Activated T-helper 1 cell treated with anti-CD3 and anti-CD28 coated beads, Interleukin-12 subunit alpha, Interleukin-12 subunit beta, Interleukin-2, Interleukin-4 antibody, amounts not matched to agents 30 ng/mL and 10 ng/mL and 1 ng/mL, durations not matched to agents 14 hours and 24 hours and 36 hours (primary cell): ENCODE measurements at regions not wholly inside any gene's neighbourhood (a gene's known extent, or its start where the extent isn't known, plus 50 kb on each side); places are given as distances from the start of the nearest gene placed in this dataset.

Experiments used
- DNase-seq: peaks from one replicate; pipeline ENCODE4 v3.0.0; 2021; ENCODE audit warnings: low spot score
- H3K27ac Mint-ChIP-seq: one replicate; pipeline ENCODE4 v1.8.0; 2021; ENCODE audit warnings: mild to moderate bottlenecking, mixed read lengths
- H3K27me3 Mint-ChIP-seq: one replicate; pipeline ENCODE4 v1.8.0; 2022; ENCODE audit warnings: mild to moderate bottlenecking, moderate library complexity, mixed read lengths; ENCODE audit not compliant: insufficient read depth
- H3K36me3 Mint-ChIP-seq: one replicate; pipeline ENCODE4 v1.8.0; 2021; ENCODE audit warnings: low read depth, mixed read lengths
- H3K4me1 Mint-ChIP-seq: one replicate; pipeline ENCODE4 v1.8.0; 2021; ENCODE audit warnings: low read depth, mixed read lengths
- H3K4me3 Mint-ChIP-seq: one replicate; pipeline ENCODE4 v1.8.0; 2021; ENCODE audit warnings: mild to moderate bottlenecking, moderate library complexity, mixed read lengths
- H3K9me3 Mint-ChIP-seq: one replicate; pipeline ENCODE4 v1.8.0; 2021; ENCODE audit warnings: mixed read lengths
- intact Hi-C: fragments of 100-400 bp; cut with micrococcal nuclease; formaldehyde crosslinking; loops from one replicate; pipeline ENCODE4 v1.15.1; 2024

DNA sequence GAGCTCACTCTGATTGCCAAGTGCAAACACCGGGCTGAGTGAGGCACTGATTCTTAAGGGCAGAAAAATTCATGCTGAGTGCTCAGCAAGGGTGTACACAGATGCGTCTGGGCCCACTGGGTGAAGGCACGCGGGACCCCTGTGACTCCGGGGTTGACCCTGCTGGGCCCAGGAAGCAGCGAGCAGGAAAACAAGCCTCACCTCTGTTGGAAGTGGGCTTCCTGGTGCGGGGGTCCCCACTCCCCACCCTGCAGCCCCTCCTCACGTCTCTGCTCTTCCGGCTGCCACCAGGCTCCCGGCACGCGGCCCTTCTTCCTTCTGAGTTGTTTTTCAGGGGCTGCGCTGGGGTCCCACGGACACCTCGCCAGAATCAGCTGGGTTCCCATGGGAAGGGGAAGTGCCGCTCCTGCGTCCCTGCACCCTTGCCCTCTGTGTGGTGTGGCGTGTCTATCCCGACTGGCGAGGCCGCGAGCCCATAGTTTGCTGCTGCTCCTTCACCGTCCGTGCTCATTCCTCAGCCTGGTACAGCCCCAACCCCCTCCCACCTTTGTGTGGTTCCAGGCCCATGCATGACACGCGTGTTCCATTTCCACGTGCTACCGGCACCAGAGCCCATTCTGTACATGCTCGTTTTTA lies 80.6 kb upstream of the BHLHE23 start:
- no peaks in the 10 kb centered on the region for H3K4me1 Mint-ChIP-seq
- H3K36me3 Mint-ChIP-seq: no peaks in the 10 kb centered on the region
- peak overlapping the region; percentile 18 for H3K27ac Mint-ChIP-seq
- H3K9me3 Mint-ChIP-seq: no peaks in the 10 kb centered on the region
- intact Hi-C loops: no loop called here
- DNase-seq: no peak
- H3K4me3 Mint-ChIP-seq: no peak overlapping the region
- H3K27me3 Mint-ChIP-seq: peaks cover 2% of the 10 kb centered on the region

GRCh38 chr20:63086421-63087235 lies 79.9 kb upstream of the BHLHE23 start:
- Mint-ChIP-seq H3K4me1 (no peaks in the 10 kb centered on the region), H3K4me3 (no peak overlapping the region), H3K36me3 (no peaks in the 10 kb centered on the region), H3K9me3 (no peaks in the 10 kb centered on the region), H3K27ac (no peak overlapping the region), H3K27me3 (peaks cover 2% of the 10 kb centered on the region)
- intact Hi-C loops: no loop called here
- DNase-seq: no peak

- no peak overlapping the region for H3K27ac Mint-ChIP-seq
- H3K9me3 Mint-ChIP-seq: no peaks in the 10 kb centered on the region
- intact Hi-C loops: no loop called here
- no peak for DNase-seq
- H3K36me3 Mint-ChIP-seq: no peaks in the 10 kb centered on the region
- no peak overlapping the region for H3K4me3 Mint-ChIP-seq
- H3K27me3 Mint-ChIP-seq: peaks cover 2% of the 10 kb centered on the region
- no peaks in the 10 kb centered on the region for H3K4me1 Mint-ChIP-seq
Measured at GRCh38 chr20:63085151-63085861, 78.5 kb upstream of the BHLHE23 start.

- intact Hi-C loops: no loop called here
- DNase-seq: no peak
- Mint-ChIP-seq H3K36me3 (no peaks in the 10 kb centered on the region), H3K27me3 (peaks cover 2% of the 10 kb centered on the region), H3K4me1 (no peaks in the 10 kb centered on the region), H3K4me3 (no peak overlapping the region), H3K9me3 (no peaks in the 10 kb centered on the region), H3K27ac (no peak overlapping the region)
Measured at GRCh38 chr20:63084563-63084927, 77.8 kb upstream of the BHLHE23 start.

DNA sequence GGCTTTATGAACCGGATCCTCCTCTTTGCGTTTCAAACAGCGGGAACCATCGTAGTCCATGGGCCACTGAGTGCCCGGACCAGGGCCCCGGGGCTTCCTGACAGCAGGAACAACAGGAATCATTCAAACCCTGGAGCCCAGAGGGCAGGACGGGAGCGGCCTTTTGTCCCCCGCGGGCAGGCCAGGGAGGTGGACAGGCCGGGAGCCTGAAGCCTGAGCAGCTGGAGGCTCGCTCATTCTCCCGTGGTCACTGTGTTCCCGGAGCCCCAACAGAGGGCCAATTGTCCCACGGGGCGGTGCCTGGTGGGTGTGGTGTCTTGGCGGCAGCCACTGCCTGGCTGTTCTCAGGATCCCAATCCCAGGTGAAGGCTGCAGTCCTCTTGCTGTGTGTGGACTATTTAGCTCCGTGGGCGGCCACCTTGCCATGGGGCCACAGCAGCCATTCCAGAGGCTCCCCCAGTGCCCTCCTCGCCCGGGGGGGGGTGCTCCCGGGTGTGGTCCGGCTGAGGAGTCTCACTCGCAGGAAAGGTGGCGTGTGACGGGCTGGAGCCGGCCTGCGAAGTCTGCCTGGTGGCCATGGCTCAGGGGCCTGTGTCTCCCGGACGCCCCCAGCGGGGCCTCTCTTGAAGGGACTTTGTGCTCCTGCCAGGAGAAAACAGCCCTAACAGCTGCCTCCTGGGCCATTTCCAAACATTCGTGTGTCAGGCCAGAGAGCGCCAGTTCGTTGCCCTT lies 77.2 kb upstream of the BHLHE23 start:
- Mint-ChIP-seq H3K36me3 (no peaks in the 10 kb centered on the region), H3K9me3 (peaks cover 3% of the 10 kb centered on the region), H3K27me3 (peaks cover 2% of the 10 kb centered on the region), H3K27ac (no peak overlapping the region), H3K4me3 (no peak overlapping the region), H3K4me1 (no peaks in the 10 kb centered on the region)
- intact Hi-C loops: no loop called here
- DNase-seq: no peak

GRCh38 chr20:63082939-63083735 lies 76.4 kb upstream of the BHLHE23 start:
- intact Hi-C loops: no loop called here
- Mint-ChIP-seq H3K27ac (no peak overlapping the region), H3K9me3 (peaks cover 12% of the 10 kb centered on the region), H3K36me3 (no peaks in the 10 kb centered on the region), H3K4me1 (no peaks in the 10 kb centered on the region), H3K27me3 (peaks cover 2% of the 10 kb centered on the region), H3K4me3 (no peak overlapping the region)
- no peak for DNase-seq

DNA sequence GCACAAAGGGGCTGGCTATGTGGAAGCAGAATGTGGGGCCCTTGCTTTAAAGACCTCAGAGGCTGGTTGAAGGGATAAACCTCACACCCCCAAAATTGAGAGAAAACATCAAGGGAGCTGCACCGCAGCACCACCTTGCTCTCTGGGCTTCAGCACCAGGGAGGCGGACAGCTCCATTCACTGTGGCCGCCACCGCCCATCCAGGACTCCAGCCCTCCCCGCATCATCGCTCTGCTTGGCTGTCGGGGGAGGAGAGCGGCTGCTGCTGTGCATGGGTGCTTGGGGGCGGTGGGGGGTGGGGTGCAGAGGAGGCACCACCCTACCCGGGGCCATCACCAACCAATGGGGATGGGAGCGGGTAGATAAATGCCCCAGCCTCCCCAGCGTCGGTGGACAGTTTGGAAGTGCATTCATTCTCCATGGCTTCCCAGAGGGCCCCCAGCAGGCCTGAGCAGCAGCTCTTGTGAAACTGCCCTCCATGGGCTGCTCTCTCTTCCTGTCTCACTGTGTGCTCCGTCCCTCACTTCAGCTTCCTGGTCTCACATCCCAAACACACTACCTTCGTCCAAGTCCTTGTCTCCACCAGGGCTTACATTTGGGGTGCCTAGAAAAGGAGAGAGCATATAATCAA lies 75.7 kb upstream of the BHLHE23 start:
- no peaks in the 10 kb centered on the region for H3K36me3 Mint-ChIP-seq
- H3K27ac Mint-ChIP-seq: no peak overlapping the region
- no peaks in the 10 kb centered on the region for H3K4me1 Mint-ChIP-seq
- peaks cover 2% of the 10 kb centered on the region for H3K27me3 Mint-ChIP-seq
- peaks cover 19% of the 10 kb centered on the region for H3K9me3 Mint-ChIP-seq
- intact Hi-C loops: no loop called here
- DNase-seq: peak; percentile 19
- no peak overlapping the region for H3K4me3 Mint-ChIP-seq

GRCh38 chr20:63081831-63082230 lies 75.1 kb upstream of the BHLHE23 start:
- no peak for DNase-seq
- no peak overlapping the region for H3K4me3 Mint-ChIP-seq
- no peak overlapping the region for H3K27ac Mint-ChIP-seq
- intact Hi-C loops: no loop called here
- H3K4me1 Mint-ChIP-seq: no peaks in the 10 kb centered on the region
- H3K36me3 Mint-ChIP-seq: no peaks in the 10 kb centered on the region
- peaks cover 4% of the 10 kb centered on the region for H3K27me3 Mint-ChIP-seq
- peaks cover 22% of the 10 kb centered on the region for H3K9me3 Mint-ChIP-seq

DNA sequence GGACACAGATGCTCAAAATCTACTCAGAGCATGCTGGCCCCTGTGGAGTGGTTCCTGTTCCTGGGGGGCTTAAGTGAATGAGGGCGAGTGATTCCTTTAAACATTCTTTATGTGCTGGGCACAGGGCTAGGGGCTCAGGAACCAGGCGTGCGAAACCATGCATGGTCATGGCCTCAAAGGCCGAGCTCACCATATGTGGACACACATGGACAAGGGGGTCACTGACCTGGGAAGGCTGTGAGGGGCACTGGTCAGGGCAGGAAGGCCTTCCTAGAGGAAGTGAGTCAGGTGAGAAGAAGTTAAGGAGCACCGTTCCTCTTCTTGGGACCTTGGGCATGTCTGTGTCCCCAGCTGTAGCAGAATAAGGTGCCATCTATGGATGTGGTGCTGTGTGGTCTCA lies 74.6 kb upstream of the BHLHE23 start:
- no peak for DNase-seq
- Mint-ChIP-seq H3K4me1 (no peaks in the 10 kb centered on the region), H3K4me3 (no peak overlapping the region), H3K27me3 (peaks cover 5% of the 10 kb centered on the region), H3K36me3 (no peaks in the 10 kb centered on the region), H3K9me3 (peaks cover 23% of the 10 kb centered on the region), H3K27ac (no peak overlapping the region)
- intact Hi-C loops: no loop called here

GRCh38 chr20:63080811-63081210 lies 74.0 kb upstream of the BHLHE23 start:
- no peak for DNase-seq
- H3K27ac Mint-ChIP-seq: no peak overlapping the region
- intact Hi-C loops: no loop called here
- H3K27me3 Mint-ChIP-seq: peaks cover 5% of the 10 kb centered on the region
- H3K36me3 Mint-ChIP-seq: no peaks in the 10 kb centered on the region
- H3K9me3 Mint-ChIP-seq: peaks cover 26% of the 10 kb centered on the region
- no peak overlapping the region for H3K4me3 Mint-ChIP-seq
- no peaks in the 10 kb centered on the region for H3K4me1 Mint-ChIP-seq

DNA sequence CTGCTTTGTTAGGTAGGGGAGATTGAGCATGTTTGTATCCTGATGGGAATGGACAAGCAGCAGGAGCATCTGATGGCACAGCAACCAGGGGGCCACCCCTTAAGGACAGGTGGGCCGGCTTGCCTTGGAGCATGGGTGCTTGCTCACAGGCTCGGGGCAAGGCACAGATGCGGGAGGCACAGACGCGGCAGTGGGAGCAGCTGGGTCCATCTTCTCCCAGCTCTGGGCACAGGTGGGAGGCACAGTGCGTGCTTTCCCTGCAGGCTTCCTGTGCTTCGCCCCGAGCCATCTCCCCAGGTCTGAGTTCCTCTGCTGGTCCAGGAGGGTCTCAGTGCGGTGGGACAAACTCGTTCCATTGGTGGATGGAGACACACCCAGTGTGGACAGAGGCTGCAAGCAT lies 73.6 kb upstream of the BHLHE23 start:
- Mint-ChIP-seq H3K36me3 (no peaks in the 10 kb centered on the region), H3K27me3 (peaks cover 5% of the 10 kb centered on the region), H3K27ac (no peak overlapping the region)

GRCh38 chr20:63079971-63080370 lies 73.2 kb upstream of the BHLHE23 start:
- Mint-ChIP-seq H3K4me3 (no peak overlapping the region), H3K9me3 (peaks cover 26% of the 10 kb centered on the region), H3K27me3 (peaks cover 7% of the 10 kb centered on the region), H3K4me1 (no peaks in the 10 kb centered on the region), H3K27ac (no peak overlapping the region), H3K36me3 (no peaks in the 10 kb centered on the region)
- DNase-seq: no peak
- intact Hi-C loops: loop anchor here (10.0 kb wide), 1 partner anchor 95 kb away; no protein-coding TSS in a partner anchor

More for the DNA sequence above, 73.6 kb upstream of the BHLHE23 start:
- H3K9me3 Mint-ChIP-seq: peaks cover 26% of the 10 kb centered on the region
- no peak for DNase-seq
- intact Hi-C loops: no loop called here
- no peak overlapping the region for H3K4me3 Mint-ChIP-seq
- H3K4me1 Mint-ChIP-seq: no peaks in the 10 kb centered on the region
